HG02852 (cell line): ENCODE measurements at regions not wholly inside any gene's neighbourhood (a gene's known extent, or its start where the extent isn't known, plus 50 kb on each side); places are given as distances from the start of the nearest gene placed in this dataset.
"Not testable (repeated sequence)": the region's sequence is repeated elsewhere in the genome, so short reads cannot be mapped to it uniquely, and the experiment has no call there.

Experiments used
- ATAC-seq: cut with Tn5 transposase; IDR thresholded peaks from one replicate; pipeline ENCODE4 v1.9.1; 2021; ENCODE audit warnings: mild to moderate bottlenecking, moderate library complexity; ENCODE audit not compliant: unreplicated experiment

DNA sequence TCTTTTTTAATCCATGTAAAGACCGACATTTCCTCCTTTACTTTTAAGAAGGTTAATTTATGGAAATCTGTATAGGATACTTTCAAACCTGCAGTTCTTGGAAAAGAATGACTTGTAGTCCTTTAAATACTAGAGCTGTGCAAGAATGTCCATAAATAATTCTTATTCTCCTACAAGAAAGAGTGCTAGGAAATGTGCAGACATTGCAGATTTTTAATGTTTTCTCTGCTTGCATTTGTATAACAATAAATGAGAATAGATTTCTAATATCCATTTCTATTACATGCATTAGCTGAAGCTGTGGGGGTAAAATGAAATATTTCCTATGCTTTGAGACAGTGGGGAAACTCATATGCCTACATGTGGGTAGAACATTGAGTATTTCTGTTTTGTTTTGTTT is 607.2 kb upstream of the NOVA1 start:
- ATAC-seq, result no peak

DNA sequence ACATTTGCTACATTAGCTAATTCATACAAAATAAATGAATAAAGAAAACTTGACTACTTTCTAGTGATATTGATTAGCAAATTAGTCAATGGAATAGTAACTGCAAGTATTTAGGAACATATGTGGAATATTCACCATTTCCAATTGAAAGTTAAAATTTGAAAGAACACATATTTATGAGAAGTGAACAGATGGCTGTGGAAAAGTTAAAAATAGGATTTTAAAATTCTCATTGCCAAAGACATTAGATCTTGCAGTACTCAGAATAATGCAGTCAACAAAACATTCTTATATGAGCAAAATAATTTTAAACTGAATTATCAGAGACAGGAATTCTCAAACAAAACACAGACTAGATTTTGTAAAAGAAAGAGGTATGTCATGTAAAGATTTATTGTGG is 613.9 kb upstream of the NOVA1 start:
- ATAC-seq, result no peak

- no peak for ATAC-seq
These were observed 624.8 kb upstream of the NOVA1 start for GRCh38 chr14:27222671-27223070.

- no peak for ATAC-seq
These were observed 626.1 kb upstream of the NOVA1 start for GRCh38 chr14:27223906-27224305.

DNA sequence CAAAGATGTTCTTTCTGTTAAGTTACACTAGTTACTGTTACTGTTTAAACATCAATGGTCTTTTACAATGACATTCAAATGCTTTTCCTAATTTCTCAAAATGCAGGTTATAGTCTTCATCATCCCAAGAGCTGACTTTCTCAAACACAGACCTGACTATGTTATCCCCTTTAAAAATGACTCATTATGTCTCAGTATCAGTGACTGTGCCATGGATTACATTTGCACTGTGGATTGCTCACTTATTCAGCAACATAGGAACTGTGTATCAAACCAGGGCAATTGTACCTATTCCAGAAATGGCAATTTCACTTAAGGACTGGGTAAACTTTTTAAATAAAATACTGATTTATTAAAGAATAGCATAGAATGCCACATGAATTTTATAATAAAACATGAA is 630.2 kb upstream of the NOVA1 start:
- no peak for ATAC-seq

DNA sequence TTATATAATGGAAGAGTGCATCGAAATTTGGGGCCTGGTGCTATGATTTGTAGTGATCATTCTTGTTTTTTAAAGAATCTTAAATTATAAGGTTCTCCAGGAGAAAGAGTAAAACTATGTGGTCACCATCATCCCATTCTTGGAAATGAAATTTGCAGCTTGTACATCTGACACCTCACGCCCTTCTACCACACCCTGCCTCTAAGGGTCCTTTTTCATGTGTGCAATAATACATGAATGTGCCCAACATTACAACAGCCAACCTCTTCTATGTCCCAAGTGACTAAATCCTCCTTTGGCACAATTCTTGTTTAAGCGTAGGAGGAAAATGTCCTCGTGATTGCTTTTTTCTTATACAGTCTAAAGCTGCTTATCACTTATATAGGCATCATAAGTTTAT is 636.5 kb upstream of the NOVA1 start:
- no peak for ATAC-seq

GRCh38 chr14:27236601-27237000 is 638.8 kb upstream of the NOVA1 start:
- no peak for ATAC-seq

DNA sequence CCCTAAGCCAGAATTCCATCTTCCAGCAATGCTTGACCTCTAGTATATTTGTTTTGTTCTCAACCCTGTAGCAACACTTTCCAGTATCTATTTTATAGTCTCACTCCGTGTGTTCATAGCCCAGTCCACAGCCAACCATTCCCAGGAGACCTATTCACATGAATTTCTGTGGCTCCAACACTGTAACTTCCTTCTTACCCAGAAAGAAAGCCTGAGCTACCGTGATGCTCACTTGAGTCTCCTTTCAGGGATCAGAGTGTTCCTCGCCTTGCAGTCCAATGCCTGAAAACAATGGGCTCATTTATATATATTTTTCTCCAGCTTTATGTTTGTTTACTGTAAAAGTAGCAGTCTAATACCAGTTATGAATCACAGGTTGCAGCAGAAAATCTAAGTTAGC is 645.0 kb upstream of the NOVA1 start:
- no peak for ATAC-seq

DNA sequence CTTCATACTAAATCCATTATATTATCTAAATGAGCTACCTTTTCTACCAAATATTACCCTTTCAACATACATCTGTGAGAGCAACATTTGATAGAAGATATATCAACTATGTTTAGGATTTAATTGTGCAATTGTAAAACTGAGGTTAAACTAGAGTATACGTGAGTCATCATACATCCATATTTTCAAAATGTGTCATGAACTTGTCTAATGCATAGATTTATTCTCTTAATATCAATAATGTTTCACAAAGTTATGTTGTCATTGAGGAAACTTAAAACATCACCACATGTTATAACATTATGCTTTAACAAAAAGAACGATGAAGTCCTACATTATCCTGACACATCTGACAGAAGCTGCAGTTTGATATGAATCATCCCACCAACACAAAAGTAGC is 645.5 kb upstream of the NOVA1 start:
- no peak for ATAC-seq

GRCh38 chr14:27245947-27246346 is 648.1 kb upstream of the NOVA1 start:
- no peak for ATAC-seq

GRCh38 chr14:27253966-27254365 is 656.1 kb upstream of the NOVA1 start:
- ATAC-seq, result no peak

- ATAC-seq, result no peak
These were observed 659.0 kb upstream of the NOVA1 start for GRCh38 chr14:27256805-27257204.

DNA sequence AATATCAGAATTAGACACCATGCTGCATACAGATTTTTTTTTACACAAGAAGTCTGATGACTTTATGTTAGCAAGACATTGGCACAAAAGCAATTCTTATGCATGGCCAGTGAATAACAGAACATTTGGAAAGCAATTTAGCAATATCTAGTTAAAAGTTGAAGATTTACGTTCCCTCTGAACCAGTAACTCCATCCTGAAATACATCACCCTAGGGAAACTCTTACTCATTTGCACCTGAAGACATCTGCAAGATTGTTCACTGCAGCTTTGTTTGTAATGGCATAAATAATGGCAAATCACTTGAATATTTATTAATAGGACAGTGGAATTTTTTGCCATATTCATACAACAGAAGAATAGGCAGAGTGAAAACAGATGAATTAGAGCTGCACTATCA is 670.0 kb upstream of the NOVA1 start:
- no peak for ATAC-seq

DNA sequence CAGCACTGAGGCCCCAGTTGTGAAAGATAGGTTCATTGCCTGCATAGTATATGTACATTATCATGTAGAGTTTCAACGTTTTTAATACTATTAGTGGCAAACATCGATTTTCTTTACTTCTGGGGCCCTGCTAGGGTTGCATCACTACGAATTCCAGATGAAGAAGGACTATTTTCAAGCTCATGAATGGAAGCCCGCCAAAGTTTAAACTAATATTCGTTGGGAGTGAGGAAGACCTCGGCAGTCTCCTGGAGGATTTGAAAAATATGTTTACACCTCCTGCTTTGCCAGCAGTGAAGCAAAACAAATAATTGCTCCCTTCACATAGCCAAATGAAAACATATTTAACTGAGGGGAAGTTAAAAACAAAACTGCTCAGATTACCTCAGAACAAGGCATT is 672.9 kb upstream of the NOVA1 start:
- ATAC-seq, result no peak

DNA sequence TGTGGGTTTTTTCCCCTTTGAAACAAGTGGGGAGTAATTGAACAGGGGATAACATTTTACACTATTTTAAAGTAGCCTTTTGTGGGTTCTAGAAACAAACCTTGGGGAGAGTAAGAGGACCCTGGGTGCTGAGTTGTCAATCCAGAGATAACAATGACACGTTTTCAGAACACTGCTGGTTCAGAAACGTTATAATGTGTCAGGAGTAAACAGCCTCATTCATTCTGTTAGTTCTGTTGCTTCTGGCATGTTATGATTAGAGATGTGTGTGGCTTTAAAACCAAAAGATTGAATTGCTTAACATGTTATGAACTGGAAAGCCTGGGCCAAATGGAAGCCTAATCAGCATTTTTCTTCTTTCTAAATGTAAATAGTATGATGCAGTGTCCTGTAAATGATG is 680.5 kb upstream of the NOVA1 start:
- ATAC-seq, result no peak

- no peak for ATAC-seq
These were observed 707.7 kb upstream of the NOVA1 start for GRCh38 chr14:27305441-27305945.

GRCh38 chr14:27312730-27313129 is 714.9 kb upstream of the NOVA1 start:
- ATAC-seq, result not testable (repeated sequence)

GRCh38 chr14:27314231-27314630 is 716.4 kb upstream of the NOVA1 start:
- ATAC-seq, result no peak

- ATAC-seq, result no peak
These were observed 717.6 kb upstream of the NOVA1 start for GRCh38 chr14:27315477-27315876.

DNA sequence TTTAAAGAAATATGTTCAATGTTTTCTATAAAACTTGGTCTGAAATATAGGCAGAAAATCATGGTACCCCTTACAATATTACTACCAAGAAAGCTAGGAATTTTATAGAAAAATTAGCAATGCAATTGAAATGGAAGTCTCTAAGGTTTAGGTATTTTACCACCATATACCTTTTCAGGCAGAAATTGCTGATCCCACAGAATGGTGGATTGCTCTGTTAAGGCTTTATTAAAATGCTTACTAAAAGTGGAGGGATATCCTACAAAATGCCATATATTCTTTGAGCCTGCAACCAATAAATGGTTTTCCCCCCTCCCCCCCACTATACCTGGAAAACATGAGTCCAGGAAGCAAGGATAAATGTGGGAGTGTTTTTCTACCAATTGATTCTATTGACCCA is 718.1 kb upstream of the NOVA1 start:
- ATAC-seq, result no peak

DNA sequence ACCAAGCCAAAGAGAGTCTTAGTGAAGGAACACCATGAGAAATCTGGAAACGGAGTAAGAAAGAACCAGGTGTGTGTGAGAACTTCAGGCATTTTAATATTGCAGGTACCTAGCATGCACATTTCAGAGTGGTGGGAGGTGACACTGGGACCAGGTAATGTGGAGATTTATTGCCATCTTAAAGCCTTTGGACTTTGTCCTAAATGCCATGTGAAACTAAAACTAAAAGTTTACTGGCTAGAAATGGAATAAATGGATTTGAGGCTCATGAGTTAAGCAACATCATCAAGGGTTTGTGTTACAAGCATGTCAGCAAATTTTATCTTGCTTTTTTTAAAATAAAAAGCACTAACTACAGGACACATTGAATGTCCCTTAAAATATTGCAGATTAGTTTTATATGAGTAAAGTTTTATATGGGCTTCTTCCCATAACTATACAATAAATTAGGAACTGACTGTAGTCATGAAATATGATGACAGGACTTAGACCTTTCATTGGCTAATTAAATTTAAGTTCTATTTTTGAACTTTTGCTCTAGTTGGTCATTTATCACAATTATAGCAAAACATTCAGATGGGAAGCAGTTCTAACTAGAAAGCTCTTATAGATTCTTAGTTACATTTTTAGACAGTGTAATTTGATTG is 721.1 kb upstream of the NOVA1 start:
- no peak for ATAC-seq

- no peak for ATAC-seq
These were observed 722.4 kb upstream of the NOVA1 start for GRCh38 chr14:27320261-27320660.

GRCh38 chr14:27327095-27327494 is 729.3 kb upstream of the NOVA1 start:
- ATAC-seq, result no peak
